CD4-positive, CD25-positive, alpha-beta regulatory T cell (primary cell): ENCODE measurements at regions not wholly inside any gene's neighbourhood (a gene's known extent, or its start where the extent isn't known, plus 50 kb on each side); places are given as distances from the start of the nearest gene placed in this dataset.
A peak's percentile ranks its signal among the peaks of the same experiment; 100 is the strongest.

Experiments
- ATAC-seq, 2 donors: fragments of 150-1000 bp; cut with Tn5 transposase; one replicate each; pipeline ENCODE4 v1.10.0; 2021; ENCODE audit warnings: low read depth in 2 of 2, moderate number of reproducible peaks in 2 of 2, moderate library complexity in 1 of 2
- DNase-seq, 3 donors: peaks; one replicate each; pipeline versions ENCODE4 v3.0.0 to v3.0.0-alpha.2; 2012 to 2022; ENCODE audit warnings: mixed read lengths in 1 of 3
- H3K27ac ChIP-seq: one replicate; pipeline ENCODE4 v1.7.0; 2013; ENCODE audit warnings: mild to moderate bottlenecking, low read length; ENCODE audit not compliant: insufficient read depth, poor library complexity, severe bottlenecking
- H3K27me3 ChIP-seq: one replicate; pipeline ENCODE4 v1.7.0; 2013; ENCODE audit warnings: low read length; ENCODE audit not compliant: control insufficient read depth, insufficient read depth
- H3K36me3 ChIP-seq: one replicate; pipeline ENCODE4 v1.7.0; 2013; ENCODE audit warnings: mild to moderate bottlenecking, low read length, moderate library complexity; ENCODE audit not compliant: control insufficient read depth, insufficient read depth
- H3K4me1 ChIP-seq: 2 replicates; pipeline ENCODE4 v1.7.0; 2013; ENCODE audit warnings: mild to moderate bottlenecking, low read length; ENCODE audit not compliant: insufficient read depth, control insufficient read depth, poor library complexity, severe bottlenecking
- H3K4me3 ChIP-seq: one replicate; pipeline ENCODE4 v1.7.0; 2013; ENCODE audit warnings: low read depth, mild to moderate bottlenecking, low read length, moderate library complexity
- H3K9me3 ChIP-seq, 2 experiments: 1 replicate in 1 of 2; 2 replicates in 1 of 2; pipeline ENCODE4 v1.7.0; 2013; ENCODE audit warnings: low read length in 2 of 2, mild to moderate bottlenecking in 1 of 2, moderate library complexity in 1 of 2; ENCODE audit not compliant: control insufficient read depth in 2 of 2
- H3K27ac Mint-ChIP-seq, 3 donors: one replicate each; pipeline ENCODE4 v1.8.0; 2020 to 2022; ENCODE audit warnings: mild to moderate bottlenecking in 3 of 3, mixed read lengths in 3 of 3, moderate library complexity in 2 of 3
- H3K27me3 Mint-ChIP-seq: one replicate; pipeline ENCODE4 v1.8.0; 2022; ENCODE audit warnings: mild to moderate bottlenecking, mixed read lengths
- H3K36me3 Mint-ChIP-seq: one replicate; pipeline ENCODE4 v1.8.0; 2020; ENCODE audit warnings: mixed read lengths
- H3K4me1 Mint-ChIP-seq, 4 donors: one replicate each; pipeline ENCODE4 v1.8.0; 2020 to 2022; ENCODE audit warnings: mixed read lengths in 4 of 4, mild to moderate bottlenecking in 1 of 4
- H3K4me3 Mint-ChIP-seq, 4 donors: one replicate each; pipeline ENCODE4 v1.8.0; 2020 to 2022; ENCODE audit warnings: mild to moderate bottlenecking in 4 of 4, mixed read lengths in 4 of 4, moderate library complexity in 3 of 4
- H3K9me3 Mint-ChIP-seq, 7 donors: one replicate each; pipeline ENCODE4 v1.8.0; 2020 to 2022; ENCODE audit warnings: mixed read lengths in 7 of 7, mild to moderate bottlenecking in 3 of 7, moderate library complexity in 2 of 7

- no peaks in the 10 kb centered on the region for H3K9me3 ChIP-seq
- H3K36me3 ChIP-seq: no peaks in the 10 kb centered on the region
- Mint-ChIP-seq H3K9me3 (peaks cover 0 to 1% (median 0%) of the 10 kb centered on the region in 7 donors), H3K27ac (no peak overlapping the region), H3K36me3 (no peaks in the 10 kb centered on the region), H3K4me3 (no peak overlapping the region), H3K4me1 (no peaks in the 10 kb centered on the region), H3K27me3 (no peaks in the 10 kb centered on the region)
- H3K27me3 ChIP-seq: no peaks in the 10 kb centered on the region
- ATAC-seq (no peak), DNase-seq (no peak)
- H3K27ac ChIP-seq: no peak overlapping the region
- H3K4me3 ChIP-seq: no peak overlapping the region
- no peaks in the 10 kb centered on the region for H3K4me1 ChIP-seq
These were observed 71.0 kb upstream of the ADAMTS2 start for GRCh38 chr5:179416114-179416822.

- no peak for DNase-seq
- H3K27me3 Mint-ChIP-seq: no peaks in the 10 kb centered on the region
- no peaks in the 10 kb centered on the region for H3K4me1 ChIP-seq
These were observed 70.2 kb upstream of the ADAMTS2 start for GRCh38 chr5:179415291-179416060.

GRCh38 chr5:179414459-179415261 lies 69.4 kb upstream of the ADAMTS2 start:
- no peak overlapping the region for H3K27ac ChIP-seq
- ATAC-seq: no peak
- no peak for DNase-seq
- H3K27me3 ChIP-seq: no peaks in the 10 kb centered on the region
- no peaks in the 10 kb centered on the region for H3K4me1 Mint-ChIP-seq
- H3K9me3 ChIP-seq: no peaks in the 10 kb centered on the region
- H3K4me1 ChIP-seq: no peaks in the 10 kb centered on the region
- H3K36me3 Mint-ChIP-seq: no peaks in the 10 kb centered on the region
- no peak overlapping the region for H3K4me3 ChIP-seq
- no peak overlapping the region for H3K27ac Mint-ChIP-seq
- H3K4me3 Mint-ChIP-seq: no peak overlapping the region
- H3K9me3 Mint-ChIP-seq: peaks cover 0 to 1% (median 0%) of the 10 kb centered on the region in 7 donors
- no peaks in the 10 kb centered on the region for H3K27me3 Mint-ChIP-seq
- no peaks in the 10 kb centered on the region for H3K36me3 ChIP-seq

More at GRCh38 chr5:179415291-179416060, 70.2 kb upstream of the ADAMTS2 start:
- no peaks in the 10 kb centered on the region for H3K9me3 ChIP-seq
- no peak overlapping the region for H3K27ac ChIP-seq
- Mint-ChIP-seq H3K9me3 (peaks cover 0 to 1% (median 0%) of the 10 kb centered on the region in 7 donors), H3K27ac (no peak overlapping the region), H3K36me3 (no peaks in the 10 kb centered on the region), H3K4me1 (no peaks in the 10 kb centered on the region), H3K4me3 (peak overlapping the region in 1 of 4 donors; percentile 5)
- H3K27me3 ChIP-seq: no peaks in the 10 kb centered on the region
- no peak overlapping the region for H3K4me3 ChIP-seq
- no peak for ATAC-seq
- no peaks in the 10 kb centered on the region for H3K36me3 ChIP-seq

- Mint-ChIP-seq H3K36me3 (no peaks in the 10 kb centered on the region), H3K4me1 (no peaks in the 10 kb centered on the region), H3K27ac (no peak overlapping the region), H3K4me3 (no peak overlapping the region), H3K27me3 (no peaks in the 10 kb centered on the region), H3K9me3 (peaks cover 0 to 1% (median 0%) of the 10 kb centered on the region in 7 donors)
- ATAC-seq (no peak), DNase-seq (no peak)
- H3K9me3 ChIP-seq: no peaks in the 10 kb centered on the region
- no peaks in the 10 kb centered on the region for H3K36me3 ChIP-seq
- no peak overlapping the region for H3K4me3 ChIP-seq
- H3K27ac ChIP-seq: no peak overlapping the region
- no peaks in the 10 kb centered on the region for H3K4me1 ChIP-seq
- H3K27me3 ChIP-seq: no peaks in the 10 kb centered on the region
These were observed 68.6 kb upstream of the ADAMTS2 start for GRCh38 chr5:179413711-179414458.

- no peak for ATAC-seq
- no peaks in the 10 kb centered on the region for H3K36me3 ChIP-seq
- H3K4me1 Mint-ChIP-seq: no peaks in the 10 kb centered on the region
- H3K9me3 Mint-ChIP-seq: peaks cover 0 to 1% (median 0%) of the 10 kb centered on the region in 7 donors
- no peaks in the 10 kb centered on the region for H3K36me3 Mint-ChIP-seq
- no peak overlapping the region for H3K27ac ChIP-seq
- DNase-seq: no peak
- H3K27me3 ChIP-seq: no peaks in the 10 kb centered on the region
- H3K4me3 Mint-ChIP-seq: no peak overlapping the region
- no peaks in the 10 kb centered on the region for H3K27me3 Mint-ChIP-seq
- H3K9me3 ChIP-seq: no peaks in the 10 kb centered on the region
- H3K4me1 ChIP-seq: no peaks in the 10 kb centered on the region
- H3K4me3 ChIP-seq: no peak overlapping the region
- no peak overlapping the region for H3K27ac Mint-ChIP-seq
These were observed 67.9 kb upstream of the ADAMTS2 start for GRCh38 chr5:179413086-179413690.

- Histone ChIP-seq H3K36me3 (no peaks in the 10 kb centered on the region), H3K9me3 (no peaks in the 10 kb centered on the region), H3K27ac (no peak overlapping the region), H3K27me3 (no peaks in the 10 kb centered on the region), H3K4me1 (no peaks in the 10 kb centered on the region), H3K4me3 (no peak overlapping the region)
- H3K4me3 Mint-ChIP-seq: no peak overlapping the region
- no peaks in the 10 kb centered on the region for H3K27me3 Mint-ChIP-seq
- peaks cover 0 to 1% (median 0%) of the 10 kb centered on the region in 7 donors for H3K9me3 Mint-ChIP-seq
- DNase-seq (no peak), ATAC-seq (no peak)
- no peak overlapping the region for H3K27ac Mint-ChIP-seq
- no peaks in the 10 kb centered on the region for H3K36me3 Mint-ChIP-seq
- no peaks in the 10 kb centered on the region for H3K4me1 Mint-ChIP-seq
These were observed 66.0 kb upstream of the ADAMTS2 start for GRCh38 chr5:179411161-179411841.
